ENCODE measurements at regions not wholly inside any gene's neighbourhood (a gene's known extent, or its start where the extent isn't known, plus 50 kb on each side); places are given as distances from the start of the nearest gene placed in this dataset.

- peaks cover 21% of the 10 kb centered on the region for H3K27me3 ChIP-seq (replicated peaks; ENCODE audit: insufficient read depth)
- no peaks in the 10 kb centered on the region for H3K36me3 ChIP-seq (ENCODE audit: low read depth)
- no peak overlapping the region for H3K27ac ChIP-seq
- WGBS, 2 experiments (ENCODE audit: low coverage in 1 of 2, low lambda C conversion rate in 2 of 2, missing lambda C conversion rate in 2 of 2): 14 to 23% methylated on average over 3 of the region's 3 CpGs
- in situ Hi-C loops (cut with MboI): no loop called here
- no peak overlapping the region for H3K4me2 ChIP-seq (ENCODE audit: unreplicated experiment)
- no peaks in the 10 kb centered on the region for H4K20me1 ChIP-seq (ENCODE audit: insufficient read depth)
- H3K9ac ChIP-seq: no peak overlapping the region
- no peaks in the 10 kb centered on the region for H3F3A ChIP-seq (ENCODE audit: insufficient read depth)
- no peak overlapping the region for H2AFZ ChIP-seq
- no peaks in the 10 kb centered on the region for H3K4me1 ChIP-seq (ENCODE audit: insufficient read depth)
- no peak overlapping the region for H3K4me3 ChIP-seq
- TF ChIP-seq EZH2 (IDR thresholded peaks at IDR 0.05; ENCODE audit: insufficient read depth, poor library complexity, severe bottlenecking) (no peak), EZH2phosphoT487 (IDR thresholded peaks at IDR 0.05; ENCODE audit: insufficient read depth, low read depth) (no peak)
- no peaks in the 10 kb centered on the region for H3K79me2 ChIP-seq (ENCODE audit: insufficient read depth)
- H3K9me3 ChIP-seq (ENCODE audit: low read depth): no peaks in the 10 kb centered on the region
- DNase-seq: no peak
- H3K9me2 ChIP-seq (ENCODE audit: insufficient read depth): no peaks in the 10 kb centered on the region
Measured at GRCh38 chr4:174405923-174406322, 116.4 kb downstream of the HPGD start.

- Histone ChIP-seq H3F3A (ENCODE audit: insufficient read depth) (no peaks in the 10 kb centered on the region), H3K36me3 (ENCODE audit: low read depth) (no peaks in the 10 kb centered on the region), H3K4me2 (ENCODE audit: unreplicated experiment) (no peak overlapping the region), H4K20me1 (ENCODE audit: insufficient read depth) (no peaks in the 10 kb centered on the region), H3K27ac (no peak overlapping the region), H3K27me3 (replicated peaks; ENCODE audit: insufficient read depth) (peaks cover 21% of the 10 kb centered on the region), H3K4me3 (no peak overlapping the region), H3K4me1 (ENCODE audit: insufficient read depth) (no peaks in the 10 kb centered on the region), H2AFZ (no peak overlapping the region), H3K79me2 (ENCODE audit: insufficient read depth) (no peaks in the 10 kb centered on the region), H3K9me3 (ENCODE audit: low read depth) (no peaks in the 10 kb centered on the region), H3K9me2 (ENCODE audit: insufficient read depth) (no peaks in the 10 kb centered on the region), H3K9ac (no peak overlapping the region)
- in situ Hi-C loops (cut with MboI): no loop called here
- TF ChIP-seq EZH2 (IDR thresholded peaks at IDR 0.05; ENCODE audit: insufficient read depth, poor library complexity, severe bottlenecking) (no peak), EZH2phosphoT487 (IDR thresholded peaks at IDR 0.05; ENCODE audit: insufficient read depth, low read depth) (no peak)
- WGBS, 2 experiments (ENCODE audit: low coverage in 1 of 2, low lambda C conversion rate in 2 of 2, missing lambda C conversion rate in 2 of 2): 90 to 93% methylated on average over 1 of the region's 1 CpG
- DNase-seq: no peak
Measured at GRCh38 chr4:174404677-174405076, 117.6 kb downstream of the HPGD start.

- no peak for TF ChIP-seq EZH2phosphoT487 (IDR thresholded peaks at IDR 0.05; ENCODE audit: insufficient read depth, low read depth)
- TF ChIP-seq EZH2 (IDR thresholded peaks at IDR 0.05; ENCODE audit: insufficient read depth, poor library complexity, severe bottlenecking): no peak
- H4K20me1 ChIP-seq (ENCODE audit: insufficient read depth): no peaks in the 10 kb centered on the region
- peaks cover 21% of the 10 kb centered on the region for H3K27me3 ChIP-seq (replicated peaks; ENCODE audit: insufficient read depth)
- H2AFZ ChIP-seq: no peak overlapping the region
- H3K4me2 ChIP-seq (ENCODE audit: unreplicated experiment): no peak overlapping the region
- no peak overlapping the region for H3K4me3 ChIP-seq
- no peak overlapping the region for H3K27ac ChIP-seq
- no peaks in the 10 kb centered on the region for H3K79me2 ChIP-seq (ENCODE audit: insufficient read depth)
- H3K9ac ChIP-seq: no peak overlapping the region
- in situ Hi-C loops (cut with MboI): no loop called here
- no peak for DNase-seq
- no peaks in the 10 kb centered on the region for H3K4me1 ChIP-seq (ENCODE audit: insufficient read depth)
- WGBS, 2 experiments (ENCODE audit: low coverage in 1 of 2, low lambda C conversion rate in 2 of 2, missing lambda C conversion rate in 2 of 2): 70% methylated on average over 6 of the region's 6 CpGs
- H3F3A ChIP-seq (ENCODE audit: insufficient read depth): 0 out of 2 replicates have a peak, but pooled peaks cover 5% of the 10 kb centered on the region
- H3K9me2 ChIP-seq (ENCODE audit: insufficient read depth): no peaks in the 10 kb centered on the region
- H3K36me3 ChIP-seq (ENCODE audit: low read depth): no peaks in the 10 kb centered on the region
- no peaks in the 10 kb centered on the region for H3K9me3 ChIP-seq (ENCODE audit: low read depth)
Measured at GRCh38 chr4:174403177-174403543, 119.1 kb downstream of the HPGD start.

DNA sequence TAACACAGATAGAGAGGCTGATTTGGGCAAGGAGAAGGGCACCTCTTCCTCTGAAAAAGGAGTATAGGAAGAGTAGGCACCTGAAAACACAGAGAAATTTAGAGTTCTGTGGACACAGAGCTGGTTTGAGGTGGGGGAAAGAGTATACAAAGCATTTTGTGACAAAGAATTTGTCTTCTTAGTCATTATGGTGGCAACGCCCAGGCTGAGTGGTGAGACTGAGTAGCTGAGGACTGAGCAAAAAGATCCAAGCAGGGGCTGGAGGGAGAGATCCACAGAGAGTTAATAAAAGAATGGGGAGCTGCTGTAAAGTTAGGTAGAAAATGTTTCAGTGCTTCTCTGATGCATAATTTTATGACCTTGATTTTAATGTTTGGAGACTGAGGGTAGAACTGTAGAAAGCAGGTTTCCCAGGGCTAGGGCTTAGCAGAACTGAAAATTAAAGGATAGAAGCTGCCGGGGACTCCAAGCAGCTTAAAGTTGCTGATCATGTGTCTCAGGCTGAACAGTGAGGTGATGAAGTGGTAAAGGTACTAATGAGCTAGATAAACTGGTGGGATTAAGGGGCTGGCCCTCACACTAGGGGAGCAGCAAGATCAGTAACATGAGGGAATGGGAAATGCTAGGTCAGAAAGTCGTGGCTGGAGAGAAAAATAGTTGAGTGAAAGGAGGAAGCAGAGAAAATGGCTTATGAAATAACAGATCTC, 118.9 kb downstream of the CEP44 start:
- 53 to 64% methylated on average over 3 of the region's 3 CpGs for WGBS, 2 experiments (ENCODE audit: low coverage in 1 of 2, low lambda C conversion rate in 2 of 2, missing lambda C conversion rate in 2 of 2)
- H3K4me2 ChIP-seq (ENCODE audit: unreplicated experiment): no peak overlapping the region
- DNase-seq: peak; percentile 25
- in situ Hi-C loops (cut with MboI): no loop called here
- no peaks in the 10 kb centered on the region for H3K9me3 ChIP-seq (ENCODE audit: low read depth)
- no peak for TF ChIP-seq EZH2phosphoT487 (IDR thresholded peaks at IDR 0.05; ENCODE audit: insufficient read depth, low read depth)
- TF ChIP-seq EZH2 (IDR thresholded peaks at IDR 0.05; ENCODE audit: insufficient read depth, poor library complexity, severe bottlenecking): no peak
- no peaks in the 10 kb centered on the region for H3K79me2 ChIP-seq (ENCODE audit: insufficient read depth)
- H3K36me3 ChIP-seq (ENCODE audit: low read depth): no peaks in the 10 kb centered on the region
- no peak overlapping the region for H3K9ac ChIP-seq
- 0 out of 2 replicates have a peak, but pooled peaks cover 5% of the 10 kb centered on the region for H3F3A ChIP-seq (ENCODE audit: insufficient read depth)
- no peaks in the 10 kb centered on the region for H4K20me1 ChIP-seq (ENCODE audit: insufficient read depth)
- no peak overlapping the region for H3K27ac ChIP-seq
- H3K9me2 ChIP-seq (ENCODE audit: insufficient read depth): no peaks in the 10 kb centered on the region
- H2AFZ ChIP-seq: no peak overlapping the region
- H3K4me1 ChIP-seq (ENCODE audit: insufficient read depth): no peaks in the 10 kb centered on the region
- no peak overlapping the region for H3K4me3 ChIP-seq
- H3K27me3 ChIP-seq (replicated peaks; ENCODE audit: insufficient read depth): peaks cover 21% of the 10 kb centered on the region
